ENCODE measurements at regions not wholly inside any gene's neighbourhood (a gene's known extent, or its start where the extent isn't known, plus 50 kb on each side); places are given as distances from the start of the nearest gene placed in this dataset.
"Not testable (repeated sequence)": the region's sequence is repeated elsewhere in the genome, so short reads cannot be mapped to it uniquely, and the experiment has no call there.

GRCh38 chr10:76815505-76815904 is 822.1 kb downstream of the KCNMA1 start:
- DNase-seq: not testable (repeated sequence)

- DNase-seq: no peak
These were observed 826.2 kb downstream of the KCNMA1 start for GRCh38 chr10:76811430-76811829.

GRCh38 chr10:76788452-76788811 is 849.2 kb downstream of the KCNMA1 start:
- no peak for DNase-seq

GRCh38 chr10:76787746-76788451 is 849.7 kb downstream of the KCNMA1 start:
- no peak for DNase-seq

GRCh38 chr10:76786504-76787072 is 851.0 kb downstream of the KCNMA1 start:
- no peak for DNase-seq

GRCh38 chr10:76784076-76784475 is 853.5 kb downstream of the KCNMA1 start:
- DNase-seq: no peak

GRCh38 chr10:76779796-76780301 is 857.8 kb downstream of the KCNMA1 start:
- DNase-seq: no peak

- no peak for DNase-seq
These were observed 858.5 kb downstream of the KCNMA1 start for GRCh38 chr10:76778914-76779795.

- DNase-seq: no peak
These were observed 862.5 kb downstream of the KCNMA1 start for GRCh38 chr10:76774987-76775603.

- DNase-seq: no peak
These were observed 868.0 kb downstream of the KCNMA1 start for GRCh38 chr10:76769582-76769981.

- no peak for DNase-seq
These were observed 868.4 kb downstream of the KCNMA1 start for GRCh38 chr10:76769161-76769560.

GRCh38 chr10:76766682-76767081 is 870.9 kb downstream of the KCNMA1 start:
- no peak for DNase-seq

- not testable (repeated sequence) for DNase-seq
These were observed 872.7 kb downstream of the KCNMA1 start for GRCh38 chr10:76764921-76765320.

- no peak for DNase-seq
These were observed 873.4 kb downstream of the KCNMA1 start for GRCh38 chr10:76764177-76764576.

GRCh38 chr10:76763376-76763775 is 874.2 kb downstream of the KCNMA1 start:
- DNase-seq: no peak

- DNase-seq: no peak
These were observed 877.9 kb downstream of the KCNMA1 start for GRCh38 chr10:76759681-76760080.

GRCh38 chr10:76743169-76743568 is 894.4 kb downstream of the KCNMA1 start:
- DNase-seq: no peak

GRCh38 chr10:76740514-76740913 is 897.1 kb downstream of the KCNMA1 start:
- no peak for DNase-seq

GRCh38 chr10:76738991-76739390 is 898.6 kb downstream of the KCNMA1 start:
- DNase-seq: no peak

GRCh38 chr10:76736815-76737618 is 900.6 kb downstream of the KCNMA1 start:
- DNase-seq: no peak

- no peak for DNase-seq
These were observed 901.2 kb downstream of the KCNMA1 start for GRCh38 chr10:76736392-76736791.

- no peak for DNase-seq
These were observed 901.7 kb downstream of the KCNMA1 start for GRCh38 chr10:76735866-76736265.

All from activated CD4-positive, alpha-beta T cell treated with anti-CD3 and anti-CD28 coated beads, Interleukin-2, amount 50 U/mL, for 16 hours (primary cell).